PC-9 (cell line): ENCODE measurements at regions not wholly inside any gene's neighbourhood (a gene's known extent, or its start where the extent isn't known, plus 50 kb on each side); places are given as distances from the start of the nearest gene placed in this dataset.

Experiments used
- EZH2 ChIP-seq: fragments of 200-600 bp; sonication (generic); IDR thresholded peaks from 2 replicates; pipeline ENCODE4 v1.8.0; 2017; ENCODE audit warnings: antibody characterized with exemption, low read depth
- TF ChIP-seq, protein P1 (sequence below): fragments of 200-600 bp; sonication (generic); conservative IDR thresholded peaks from 2 replicates; pipeline ENCODE4 v1.6.1; 2017; ENCODE audit warnings: mixed run types, antibody characterized with exemption, mild to moderate bottlenecking, moderate library complexity

DNA sequence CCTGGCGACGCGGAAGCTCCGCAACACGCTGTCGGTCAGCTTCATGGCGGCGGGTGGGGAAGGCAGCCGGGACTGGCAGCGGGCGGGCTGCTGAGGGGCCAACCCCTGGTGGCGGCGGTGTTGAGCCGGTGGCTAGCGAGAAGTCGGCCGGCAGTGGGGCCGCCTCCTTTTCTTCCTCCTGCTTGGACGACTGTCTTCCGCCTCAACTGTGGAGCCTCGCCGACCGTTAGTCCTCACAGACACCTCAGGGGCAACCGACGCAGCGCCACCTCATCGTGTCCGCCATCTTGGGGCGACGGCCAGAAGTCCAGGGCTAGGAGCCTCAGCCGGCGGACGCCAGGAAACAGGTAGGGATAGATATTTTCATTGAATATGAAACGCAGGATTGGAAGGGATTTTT is 875.1 kb downstream of the NSUN3 start:
- TF ChIP-seq, protein P1, sequence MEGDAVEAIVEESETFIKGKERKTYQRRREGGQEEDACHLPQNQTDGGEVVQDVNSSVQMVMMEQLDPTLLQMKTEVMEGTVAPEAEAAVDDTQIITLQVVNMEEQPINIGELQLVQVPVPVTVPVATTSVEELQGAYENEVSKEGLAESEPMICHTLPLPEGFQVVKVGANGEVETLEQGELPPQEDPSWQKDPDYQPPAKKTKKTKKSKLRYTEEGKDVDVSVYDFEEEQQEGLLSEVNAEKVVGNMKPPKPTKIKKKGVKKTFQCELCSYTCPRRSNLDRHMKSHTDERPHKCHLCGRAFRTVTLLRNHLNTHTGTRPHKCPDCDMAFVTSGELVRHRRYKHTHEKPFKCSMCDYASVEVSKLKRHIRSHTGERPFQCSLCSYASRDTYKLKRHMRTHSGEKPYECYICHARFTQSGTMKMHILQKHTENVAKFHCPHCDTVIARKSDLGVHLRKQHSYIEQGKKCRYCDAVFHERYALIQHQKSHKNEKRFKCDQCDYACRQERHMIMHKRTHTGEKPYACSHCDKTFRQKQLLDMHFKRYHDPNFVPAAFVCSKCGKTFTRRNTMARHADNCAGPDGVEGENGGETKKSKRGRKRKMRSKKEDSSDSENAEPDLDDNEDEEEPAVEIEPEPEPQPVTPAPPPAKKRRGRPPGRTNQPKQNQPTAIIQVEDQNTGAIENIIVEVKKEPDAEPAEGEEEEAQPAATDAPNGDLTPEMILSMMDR: no peak
- TF ChIP-seq EZH2: no peak
